Right lobe of liver (tissue), 6 donors: ENCODE measurements at regions not wholly inside any gene's neighbourhood (a gene's known extent, or its start where the extent isn't known, plus 50 kb on each side); places are given as distances from the start of the nearest gene placed in this dataset.

ENCODE experiments used
- ATAC-seq, 4 donors: fragments of 200-7000 bp; cut with Tn5 transposase; one replicate each; pipeline ENCODE4 v1.9.1; 2020; ENCODE audit warnings: mild to moderate bottlenecking in 4 of 4, moderate library complexity in 4 of 4
- DNase-seq, 3 donors: peaks; one replicate each; pipeline ENCODE4 v3.0.0-alpha.2; 2020
- H3K27ac ChIP-seq, 3 donors: fragments of 200-600 bp; one replicate each; pipeline ENCODE4 v1.8.0; 2022
- H3K27me3 ChIP-seq, 2 donors: fragments of 200-600 bp; one replicate each; pipeline ENCODE4 v1.8.0; 2022
- H3K36me3 ChIP-seq, 4 donors: fragments of 200-600 bp; sonication (generic) in 1 of 4; one replicate each; pipeline versions ENCODE4 v1.5.1 to v1.8.0; 2017 to 2022; ENCODE audit warnings: control low read depth in 1 of 4
- H3K4me1 ChIP-seq, 4 donors: fragments of 200-600 bp; sonication (generic) in 1 of 4; one replicate each; pipeline versions ENCODE4 v1.5.1 to v1.8.0; 2017 to 2022; ENCODE audit warnings: control low read depth in 1 of 4
- H3K4me3 ChIP-seq, 3 donors: fragments of 200-600 bp; one replicate each; pipeline ENCODE4 v1.8.0; 2022
- H3K9me3 ChIP-seq, 4 donors: fragments of 200-600 bp; sonication (generic) in 1 of 4; one replicate each; pipeline versions ENCODE4 v1.5.1 to v1.8.0; 2017 to 2022; ENCODE audit warnings: control low read depth in 1 of 4
- POLR2A ChIP-seq: fragments of 450-650 bp; IDR thresholded peaks from one replicate; pipeline ENCODE4 v1.6.1; 2017; ENCODE audit warnings: antibody characterized with exemption, mild to moderate bottlenecking
- WGBS: methylation state at CpG from one replicate; pipeline ENCODE4 v1.1.6; 2018; ENCODE audit warnings: low coverage, low lambda C conversion rate; ENCODE audit not compliant: insufficient coverage; ENCODE audit errors: missing lambda C conversion rate; 5-methylcytosine and 5-hydroxymethylcytosine counted together
- intact Hi-C, 2 donors: fragments of 100-400 bp; cut with DNase I; formaldehyde crosslinking; loops; one replicate each; pipeline versions ENCODE4 v1.11.2 to v1.14.1; 2022
- TF ChIP-seq, protein P1 (sequence below), 4 donors: fragments of 200-600 bp in 3 of 4; fragments of 450-650 bp in 1 of 4; IDR thresholded peaks; one replicate each; pipeline versions ENCODE4 v1.5.1 to v1.8.0; 2016 to 2022; ENCODE audit warnings: antibody characterized with exemption in 4 of 4, mild to moderate bottlenecking in 2 of 4
- donor health status: DM: no; HTN: yes; CAD: no.
- donor health status: DM: no; HTN: no; CAD: no.
- donor health status: DM: no; HTN: no; CAD: no.
- donor health status: DM: no; HTN: yes; CAD: no.
- donor health status: DM: no; HTN: yes; CAD: no.

DNA sequence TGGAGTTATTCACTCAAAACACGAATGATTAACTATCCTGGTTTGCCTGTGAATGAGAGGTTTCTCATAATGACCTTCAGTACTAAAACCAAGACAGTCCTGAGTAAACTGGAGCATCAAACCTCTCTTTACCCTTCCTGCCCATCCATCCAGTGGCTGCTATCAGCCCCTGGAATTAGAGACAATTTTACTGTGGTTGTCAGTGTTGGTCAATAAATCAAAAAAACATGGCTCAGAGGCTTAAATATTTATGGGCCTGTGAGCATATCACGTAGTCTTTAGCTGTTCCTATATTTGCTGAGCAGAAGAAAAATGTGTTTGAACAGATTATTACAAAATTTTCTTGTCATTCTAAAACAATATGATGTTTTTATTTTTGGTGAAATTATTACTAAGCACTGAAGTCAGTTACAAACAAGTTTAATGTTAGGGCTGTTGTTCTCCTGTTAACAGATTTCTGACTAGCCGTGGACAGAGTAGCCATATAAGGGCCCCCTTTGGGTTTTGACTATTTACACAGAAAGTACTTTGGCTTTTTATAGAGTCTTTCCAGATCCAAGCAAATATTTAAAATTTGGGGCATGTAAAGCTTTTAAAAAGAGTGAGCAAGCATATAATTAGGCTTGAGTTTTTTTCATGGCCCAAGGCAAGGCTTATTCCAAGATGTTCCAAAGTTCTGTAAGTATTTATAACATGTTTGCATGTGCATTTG is 580.9 kb downstream of the DIPK2A start:
- no peak for TF ChIP-seq POLR2A
- TF ChIP-seq, protein P1, sequence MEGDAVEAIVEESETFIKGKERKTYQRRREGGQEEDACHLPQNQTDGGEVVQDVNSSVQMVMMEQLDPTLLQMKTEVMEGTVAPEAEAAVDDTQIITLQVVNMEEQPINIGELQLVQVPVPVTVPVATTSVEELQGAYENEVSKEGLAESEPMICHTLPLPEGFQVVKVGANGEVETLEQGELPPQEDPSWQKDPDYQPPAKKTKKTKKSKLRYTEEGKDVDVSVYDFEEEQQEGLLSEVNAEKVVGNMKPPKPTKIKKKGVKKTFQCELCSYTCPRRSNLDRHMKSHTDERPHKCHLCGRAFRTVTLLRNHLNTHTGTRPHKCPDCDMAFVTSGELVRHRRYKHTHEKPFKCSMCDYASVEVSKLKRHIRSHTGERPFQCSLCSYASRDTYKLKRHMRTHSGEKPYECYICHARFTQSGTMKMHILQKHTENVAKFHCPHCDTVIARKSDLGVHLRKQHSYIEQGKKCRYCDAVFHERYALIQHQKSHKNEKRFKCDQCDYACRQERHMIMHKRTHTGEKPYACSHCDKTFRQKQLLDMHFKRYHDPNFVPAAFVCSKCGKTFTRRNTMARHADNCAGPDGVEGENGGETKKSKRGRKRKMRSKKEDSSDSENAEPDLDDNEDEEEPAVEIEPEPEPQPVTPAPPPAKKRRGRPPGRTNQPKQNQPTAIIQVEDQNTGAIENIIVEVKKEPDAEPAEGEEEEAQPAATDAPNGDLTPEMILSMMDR (IDR thresholded peaks at IDR 0.05) = no peak
- no peaks in the 10 kb centered on the region for H3K4me1 ChIP-seq
- ATAC-seq (no peak), DNase-seq (no peak)
- H3K36me3 ChIP-seq = no peaks in the 10 kb centered on the region
- intact Hi-C loops = no loop called here
- H3K4me3 ChIP-seq = no peak overlapping the region
- H3K9me3 ChIP-seq = no peaks in the 10 kb centered on the region
- 67% methylated on average over 3 of the region's 3 CpGs for WGBS
- H3K27me3 ChIP-seq = no peaks in the 10 kb centered on the region
- no peak overlapping the region for H3K27ac ChIP-seq

DNA sequence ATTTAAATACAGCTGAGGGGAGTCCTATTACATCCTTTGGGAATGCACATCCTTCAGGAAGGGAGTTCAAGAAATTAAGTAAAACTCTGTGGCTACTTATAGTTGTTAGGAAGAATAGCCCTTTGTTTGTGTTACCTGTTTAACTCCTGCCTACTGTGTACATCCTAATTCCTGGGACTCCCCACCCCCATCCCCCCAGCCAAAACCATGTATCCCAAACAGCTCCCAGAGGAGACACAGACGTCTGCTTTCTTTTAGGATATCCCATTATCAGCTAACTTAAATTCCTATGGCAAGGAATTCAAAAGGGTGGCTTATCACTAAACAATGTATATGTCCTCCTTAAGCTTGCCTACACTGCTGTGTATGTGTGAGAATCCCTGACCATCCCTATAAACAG is 581.7 kb downstream of the DIPK2A start:
- Histone ChIP-seq H3K27ac (no peak overlapping the region), H3K27me3 (no peaks in the 10 kb centered on the region), H3K9me3 (no peaks in the 10 kb centered on the region), H3K4me1 (no peaks in the 10 kb centered on the region), H3K36me3 (no peaks in the 10 kb centered on the region), H3K4me3 (no peak overlapping the region)
- no peak for TF ChIP-seq POLR2A
- TF ChIP-seq, protein P1 (IDR thresholded peaks at IDR 0.05) = no peak
- DNase-seq = no peak
- 50% methylated on average over 1 of the region's 1 CpG for WGBS
- no peak for ATAC-seq
- intact Hi-C loops = no loop called here

DNA sequence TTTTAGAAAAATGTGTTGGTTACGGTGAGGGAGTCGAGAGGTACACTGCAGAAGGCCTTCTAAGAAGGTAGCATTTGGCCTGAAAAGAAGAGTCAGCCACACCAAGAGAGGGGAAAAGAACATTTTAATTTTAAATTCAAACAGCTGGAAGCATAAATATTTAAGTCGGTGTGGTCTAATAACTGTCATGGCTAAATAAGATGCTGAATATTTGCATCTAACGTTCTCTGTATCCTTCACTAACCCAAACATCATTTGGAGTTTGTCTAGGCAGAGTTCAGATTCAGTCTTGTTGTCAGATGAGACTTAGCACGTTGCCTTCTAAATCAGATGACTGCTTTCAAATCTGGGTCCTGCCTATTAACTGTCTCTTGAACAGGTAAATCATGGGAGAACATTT is 583.3 kb downstream of the DIPK2A start:
- Histone ChIP-seq H3K4me3 (no peak overlapping the region), H3K27me3 (no peaks in the 10 kb centered on the region), H3K4me1 (no peaks in the 10 kb centered on the region), H3K36me3 (no peaks in the 10 kb centered on the region), H3K27ac (no peak overlapping the region), H3K9me3 (no peaks in the 10 kb centered on the region)
- intact Hi-C loops = no loop called here
- TF ChIP-seq, protein P1 (IDR thresholded peaks at IDR 0.05) = no peak
- TF ChIP-seq POLR2A = no peak
- DNase-seq (no peak), ATAC-seq (no peak)
- 64% methylated on average over 5 of the region's 5 CpGs for WGBS

DNA sequence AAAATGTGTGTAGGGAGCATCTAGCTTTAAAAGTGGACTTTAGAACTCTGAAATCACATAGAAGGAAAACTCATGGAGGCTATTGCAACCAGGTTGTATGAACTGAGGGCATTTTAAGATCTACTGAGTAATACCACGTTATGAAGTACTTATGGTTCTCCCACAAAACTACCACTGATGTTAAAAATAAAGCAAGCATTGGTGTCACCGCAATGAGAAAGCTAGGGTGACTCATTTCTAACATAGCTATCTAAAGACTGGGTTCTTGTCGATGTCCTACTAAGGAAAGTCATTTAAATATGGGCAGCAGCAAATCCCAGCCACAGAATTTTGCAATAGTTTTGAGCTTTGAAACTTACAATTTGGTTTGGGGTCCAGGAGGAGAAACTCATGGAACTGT is 584.8 kb downstream of the DIPK2A start:
- intact Hi-C loops = no loop called here
- Histone ChIP-seq H3K9me3 (no peaks in the 10 kb centered on the region), H3K27ac (no peak overlapping the region), H3K4me1 (no peaks in the 10 kb centered on the region), H3K4me3 (no peak overlapping the region), H3K36me3 (no peaks in the 10 kb centered on the region), H3K27me3 (no peaks in the 10 kb centered on the region)
- WGBS = 64% methylated on average over 3 of the region's 3 CpGs
- no peak for ATAC-seq
- TF ChIP-seq, protein P1 (IDR thresholded peaks at IDR 0.05) = no peak
- TF ChIP-seq POLR2A = no peak
- no peak for DNase-seq
